ENCODE measurements at regions not wholly inside any gene's neighbourhood (a gene's known extent, or its start where the extent isn't known, plus 50 kb on each side); places are given as distances from the start of the nearest gene placed in this dataset.

GRCh38 chr3:94359996-94360395, 297.1 kb downstream of the NSUN3 start:
- no peaks in the 10 kb centered on the region for H3K9me3 Mint-ChIP-seq
- H3K4me3 Mint-ChIP-seq, result no peak overlapping the region
- Histone ChIP-seq H3K27ac (ENCODE audit: low read depth in 1 of 2, low read length in 2 of 2) (no peak overlapping the region), H2AFZ (ENCODE audit: insufficient read depth, low read depth, low read length, poor library complexity, severe bottlenecking) (no peak overlapping the region), H3K27me3 (ENCODE audit: control insufficient read depth in 2 of 2, insufficient read depth in 2 of 2, low read length in 2 of 2) (no peaks in the 10 kb centered on the region), H3K79me2 (ENCODE audit: insufficient read depth, low read length) (no peaks in the 10 kb centered on the region), H3K4me1 (ENCODE audit: control insufficient read depth in 1 of 2, insufficient read depth in 2 of 2, low read length in 2 of 2) (no peaks in the 10 kb centered on the region), H3K9me3 (replicated peaks in 1 of 2; ENCODE audit: control insufficient read depth in 1 of 2, insufficient read depth in 1 of 2, low read length in 2 of 2) (no peaks in the 10 kb centered on the region), H3K4me2 (replicated peaks; ENCODE audit: extremely low read depth, low read length, poor library complexity, severe bottlenecking) (no peak overlapping the region), H3K9ac (ENCODE audit: insufficient read depth, low read length, poor library complexity, severe bottlenecking) (no peak overlapping the region), H4K20me1 (ENCODE audit: insufficient read depth, low read length) (no peaks in the 10 kb centered on the region), H3K36me3 (replicated peaks in 1 of 2; ENCODE audit: control insufficient read depth in 1 of 2, insufficient read depth in 2 of 2, low read length in 2 of 2) (no peaks in the 10 kb centered on the region), H3K4me3 (replicated peaks in 1 of 3; ENCODE audit: low read depth in 2 of 3, low read length in 3 of 3) (no peak overlapping the region)
- no peak overlapping the region for H3K27ac Mint-ChIP-seq
- H3K27me3 Mint-ChIP-seq (ENCODE audit: low read depth in 3 of 3), result peaks cover 0 to 2% (median 1%) of the 10 kb centered on the region in 3 donors
- 85% methylated on average over 2 of the region's 2 CpGs for WGBS (ENCODE audit: insufficient coverage)
- no peaks in the 10 kb centered on the region for H3K4me1 Mint-ChIP-seq
- TF ChIP-seq, protein P1, sequence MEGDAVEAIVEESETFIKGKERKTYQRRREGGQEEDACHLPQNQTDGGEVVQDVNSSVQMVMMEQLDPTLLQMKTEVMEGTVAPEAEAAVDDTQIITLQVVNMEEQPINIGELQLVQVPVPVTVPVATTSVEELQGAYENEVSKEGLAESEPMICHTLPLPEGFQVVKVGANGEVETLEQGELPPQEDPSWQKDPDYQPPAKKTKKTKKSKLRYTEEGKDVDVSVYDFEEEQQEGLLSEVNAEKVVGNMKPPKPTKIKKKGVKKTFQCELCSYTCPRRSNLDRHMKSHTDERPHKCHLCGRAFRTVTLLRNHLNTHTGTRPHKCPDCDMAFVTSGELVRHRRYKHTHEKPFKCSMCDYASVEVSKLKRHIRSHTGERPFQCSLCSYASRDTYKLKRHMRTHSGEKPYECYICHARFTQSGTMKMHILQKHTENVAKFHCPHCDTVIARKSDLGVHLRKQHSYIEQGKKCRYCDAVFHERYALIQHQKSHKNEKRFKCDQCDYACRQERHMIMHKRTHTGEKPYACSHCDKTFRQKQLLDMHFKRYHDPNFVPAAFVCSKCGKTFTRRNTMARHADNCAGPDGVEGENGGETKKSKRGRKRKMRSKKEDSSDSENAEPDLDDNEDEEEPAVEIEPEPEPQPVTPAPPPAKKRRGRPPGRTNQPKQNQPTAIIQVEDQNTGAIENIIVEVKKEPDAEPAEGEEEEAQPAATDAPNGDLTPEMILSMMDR (IDR thresholded peaks at IDR 0.05), result no peak
- DNase-seq, result no peak
- intact Hi-C loops (cut with micrococcal nuclease), result no loop called here
- no peaks in the 10 kb centered on the region for H3K36me3 Mint-ChIP-seq

DNA sequence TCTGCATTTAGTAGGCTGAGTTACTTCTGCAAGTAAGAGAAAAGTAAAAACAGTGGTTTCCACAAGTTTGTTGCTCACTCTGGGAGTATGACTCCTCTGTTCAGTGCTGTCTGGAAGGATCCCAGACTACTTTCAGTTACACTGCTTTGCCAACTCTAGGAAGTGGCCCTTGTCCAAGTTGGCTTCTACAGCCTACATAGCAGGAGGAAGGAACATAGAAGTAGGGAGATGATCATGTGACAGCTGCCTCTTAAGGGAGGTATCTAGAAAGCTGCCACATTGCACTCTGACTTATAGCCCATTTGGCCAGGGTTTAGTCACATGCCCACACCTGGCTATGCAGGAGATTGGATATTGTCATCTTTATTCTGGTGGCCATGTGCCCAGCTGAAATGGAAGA, 298.1 kb downstream of the NSUN3 start:
- H3K4me3 Mint-ChIP-seq, result no peak overlapping the region
- intact Hi-C loops (cut with micrococcal nuclease), result no loop called here

More for the DNA sequence above, 298.1 kb downstream of the NSUN3 start:
- no peaks in the 10 kb centered on the region for H4K20me1 ChIP-seq (ENCODE audit: insufficient read depth, low read length)
- no peaks in the 10 kb centered on the region for H3K27me3 ChIP-seq (ENCODE audit: control insufficient read depth in 2 of 2, insufficient read depth in 2 of 2, low read length in 2 of 2)
- H3K4me3 ChIP-seq (replicated peaks in 1 of 3; ENCODE audit: low read depth in 2 of 3, low read length in 3 of 3), result no peak overlapping the region
- no peak overlapping the region for H2AFZ ChIP-seq (ENCODE audit: insufficient read depth, low read depth, low read length, poor library complexity, severe bottlenecking)
- Mint-ChIP-seq H3K27me3 (ENCODE audit: low read depth in 3 of 3) (peaks cover 0 to 1% (median 0%) of the 10 kb centered on the region in 3 donors), H3K27ac (no peak overlapping the region), H3K36me3 (no peaks in the 10 kb centered on the region), H3K9me3 (no peaks in the 10 kb centered on the region), H3K4me1 (no peaks in the 10 kb centered on the region)
- TF ChIP-seq, protein P1 (IDR thresholded peaks at IDR 0.05), result no peak
- no peak overlapping the region for H3K9ac ChIP-seq (ENCODE audit: insufficient read depth, low read length, poor library complexity, severe bottlenecking)
- H3K27ac ChIP-seq (ENCODE audit: low read depth in 1 of 2, low read length in 2 of 2), result no peak overlapping the region
- H3K9me3 ChIP-seq (replicated peaks in 1 of 2; ENCODE audit: control insufficient read depth in 1 of 2, insufficient read depth in 1 of 2, low read length in 2 of 2), result no peaks in the 10 kb centered on the region
- no peaks in the 10 kb centered on the region for H3K4me1 ChIP-seq (ENCODE audit: control insufficient read depth in 1 of 2, insufficient read depth in 2 of 2, low read length in 2 of 2)
- no peak for DNase-seq
- H3K4me2 ChIP-seq (replicated peaks; ENCODE audit: extremely low read depth, low read length, poor library complexity, severe bottlenecking), result no peak overlapping the region
- no peaks in the 10 kb centered on the region for H3K79me2 ChIP-seq (ENCODE audit: insufficient read depth, low read length)
- H3K36me3 ChIP-seq (replicated peaks in 1 of 2; ENCODE audit: control insufficient read depth in 1 of 2, insufficient read depth in 2 of 2, low read length in 2 of 2), result no peaks in the 10 kb centered on the region

All from CD14-positive monocyte (primary cell).